WERI-Rb-1 (cell line): ENCODE measurements at regions not wholly inside any gene's neighbourhood (a gene's known extent, or its start where the extent isn't known, plus 50 kb on each side); places are given as distances from the start of the nearest gene placed in this dataset.

Source experiments
- DNase-seq: peaks from one replicate; pipeline ENCODE4 v3.0.0-alpha.2; 2020
- H3K27ac ChIP-seq: fragments of 250-450 bp; sonication (Bioruptor Pico); 2 replicates; pipeline ENCODE4 v1.5.1; 2020; ENCODE audit warnings: mild to moderate bottlenecking, moderate library complexity
- H3K27me3 ChIP-seq: fragments of 250-450 bp; sonication (Bioruptor Pico); 2 replicates; pipeline ENCODE4 v1.5.1; 2021; ENCODE audit warnings: mild to moderate bottlenecking, low read depth, moderate library complexity; ENCODE audit not compliant: insufficient read depth, severe bottlenecking
- H3K36me3 ChIP-seq: fragments of 250-450 bp; sonication (Bioruptor Pico); 2 replicates; pipeline ENCODE4 v1.5.1; 2020; ENCODE audit warnings: mild to moderate bottlenecking, moderate library complexity
- H3K4me3 ChIP-seq: 2 replicates; pipeline ENCODE4 v1.5.1; 2011; ENCODE audit warnings: low read depth, mild to moderate bottlenecking, control low read depth, low read length
- H3K9me3 ChIP-seq: fragments of 250-450 bp; sonication (Bioruptor Pico); 2 replicates; pipeline ENCODE4 v1.5.1; 2021; ENCODE audit warnings: mild to moderate bottlenecking, moderate library complexity; ENCODE audit not compliant: severe bottlenecking
- TF ChIP-seq, protein P1 (sequence below): IDR thresholded peaks from 2 replicates; pipeline ENCODE4 v1.5.1; 2011; ENCODE audit warnings: low read depth, mild to moderate bottlenecking, control low read depth, inconsistent platforms, low read length

DNA sequence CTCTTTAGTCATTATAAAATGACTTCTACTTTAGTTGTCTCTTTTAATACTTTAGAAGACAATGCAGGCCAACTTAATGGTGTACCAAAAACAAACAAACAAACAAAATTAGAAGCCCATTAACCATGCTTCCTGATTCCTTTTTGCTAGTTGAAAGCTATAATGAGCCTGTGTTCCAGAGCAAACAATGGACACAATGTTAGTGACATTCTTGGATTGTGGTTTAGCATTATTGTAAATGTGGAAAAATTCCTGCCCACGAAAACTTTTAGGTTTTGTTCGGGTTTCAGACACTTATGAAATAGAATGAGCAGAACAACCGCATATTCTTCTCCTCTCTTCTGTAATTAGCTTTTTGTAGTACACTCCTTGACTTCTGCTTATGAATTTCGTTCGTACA, 1682.7 kb upstream of the PCDH7 start:
- no peak for DNase-seq
- no peaks in the 10 kb centered on the region for H3K27me3 ChIP-seq
- TF ChIP-seq, protein P1, sequence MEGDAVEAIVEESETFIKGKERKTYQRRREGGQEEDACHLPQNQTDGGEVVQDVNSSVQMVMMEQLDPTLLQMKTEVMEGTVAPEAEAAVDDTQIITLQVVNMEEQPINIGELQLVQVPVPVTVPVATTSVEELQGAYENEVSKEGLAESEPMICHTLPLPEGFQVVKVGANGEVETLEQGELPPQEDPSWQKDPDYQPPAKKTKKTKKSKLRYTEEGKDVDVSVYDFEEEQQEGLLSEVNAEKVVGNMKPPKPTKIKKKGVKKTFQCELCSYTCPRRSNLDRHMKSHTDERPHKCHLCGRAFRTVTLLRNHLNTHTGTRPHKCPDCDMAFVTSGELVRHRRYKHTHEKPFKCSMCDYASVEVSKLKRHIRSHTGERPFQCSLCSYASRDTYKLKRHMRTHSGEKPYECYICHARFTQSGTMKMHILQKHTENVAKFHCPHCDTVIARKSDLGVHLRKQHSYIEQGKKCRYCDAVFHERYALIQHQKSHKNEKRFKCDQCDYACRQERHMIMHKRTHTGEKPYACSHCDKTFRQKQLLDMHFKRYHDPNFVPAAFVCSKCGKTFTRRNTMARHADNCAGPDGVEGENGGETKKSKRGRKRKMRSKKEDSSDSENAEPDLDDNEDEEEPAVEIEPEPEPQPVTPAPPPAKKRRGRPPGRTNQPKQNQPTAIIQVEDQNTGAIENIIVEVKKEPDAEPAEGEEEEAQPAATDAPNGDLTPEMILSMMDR: no peak
- H3K9me3 ChIP-seq: peaks cover 5% of the 10 kb centered on the region
- H3K4me3 ChIP-seq: no peak overlapping the region
- H3K27ac ChIP-seq: no peak overlapping the region
- H3K36me3 ChIP-seq: no peaks in the 10 kb centered on the region

DNA sequence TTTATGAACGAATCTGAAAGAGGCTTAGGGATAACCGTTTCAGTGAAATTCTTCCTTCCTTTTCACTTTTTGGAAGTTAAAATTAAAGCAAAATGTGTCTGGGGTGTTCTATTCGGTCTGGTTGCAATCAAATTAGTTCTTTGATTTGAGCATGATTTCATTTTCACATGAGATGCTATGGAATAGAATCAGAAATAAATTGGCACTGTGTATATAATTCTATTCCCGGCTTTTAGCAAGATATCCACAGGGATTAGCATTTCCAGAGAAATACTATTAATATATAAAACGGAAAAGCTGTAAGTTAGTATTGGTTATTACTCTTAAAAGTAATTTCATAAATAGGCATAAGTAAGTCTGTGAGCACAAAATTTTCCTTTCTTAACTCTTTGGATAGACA, 1676.8 kb upstream of the PCDH7 start:
- DNase-seq: no peak
- Histone ChIP-seq H3K27me3 (no peaks in the 10 kb centered on the region), H3K36me3 (no peaks in the 10 kb centered on the region), H3K9me3 (no peaks in the 10 kb centered on the region), H3K4me3 (no peak overlapping the region), H3K27ac (no peak overlapping the region)
- TF ChIP-seq, protein P1: no peak

DNA sequence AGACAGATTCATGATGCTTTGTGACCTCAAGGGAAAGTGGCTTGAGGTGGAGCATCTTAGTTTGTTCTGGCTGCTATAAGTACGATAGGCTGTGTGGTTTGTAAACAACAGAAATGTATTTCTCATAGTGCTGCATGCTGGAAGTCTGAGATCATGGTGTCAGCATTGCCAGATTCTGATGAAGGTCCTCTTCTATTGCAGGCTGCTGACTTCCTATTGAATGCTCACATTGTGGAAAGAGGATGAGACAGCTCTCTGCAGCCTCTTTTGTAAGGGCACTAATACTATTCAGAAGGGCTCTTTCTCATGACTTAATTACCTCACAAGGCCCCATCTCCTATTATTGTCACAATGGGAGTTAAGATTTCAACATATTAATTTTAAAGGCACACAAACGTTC, 1674.0 kb upstream of the PCDH7 start:
- no peak for DNase-seq
- no peaks in the 10 kb centered on the region for H3K9me3 ChIP-seq
- H3K36me3 ChIP-seq: no peaks in the 10 kb centered on the region
- no peak overlapping the region for H3K4me3 ChIP-seq
- TF ChIP-seq, protein P1: no peak
- H3K27me3 ChIP-seq: no peaks in the 10 kb centered on the region
- H3K27ac ChIP-seq: no peak overlapping the region

DNA sequence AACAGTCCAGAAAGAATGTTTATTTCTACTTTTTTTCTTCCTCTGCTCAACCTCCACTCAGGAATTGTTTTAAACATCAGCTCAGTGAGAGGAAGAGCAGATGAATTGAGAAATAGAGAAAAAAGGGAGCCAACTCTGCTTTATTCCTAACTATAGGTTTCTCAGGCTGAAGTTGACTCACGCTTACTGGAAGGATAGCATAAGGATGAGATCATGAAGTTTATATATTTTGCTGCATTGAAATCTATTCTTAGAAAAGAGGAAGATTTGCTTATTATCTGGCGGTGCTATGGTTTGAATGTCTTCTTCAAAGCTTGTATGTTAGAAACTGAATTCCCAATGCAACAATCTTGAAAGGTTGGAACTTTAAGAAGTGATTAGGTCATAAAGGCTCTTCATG, 1673.4 kb upstream of the PCDH7 start:
- Histone ChIP-seq H3K9me3 (no peaks in the 10 kb centered on the region), H3K36me3 (no peaks in the 10 kb centered on the region), H3K27me3 (no peaks in the 10 kb centered on the region), H3K4me3 (no peak overlapping the region), H3K27ac (no peak overlapping the region)
- DNase-seq: no peak
- TF ChIP-seq, protein P1: no peak

DNA sequence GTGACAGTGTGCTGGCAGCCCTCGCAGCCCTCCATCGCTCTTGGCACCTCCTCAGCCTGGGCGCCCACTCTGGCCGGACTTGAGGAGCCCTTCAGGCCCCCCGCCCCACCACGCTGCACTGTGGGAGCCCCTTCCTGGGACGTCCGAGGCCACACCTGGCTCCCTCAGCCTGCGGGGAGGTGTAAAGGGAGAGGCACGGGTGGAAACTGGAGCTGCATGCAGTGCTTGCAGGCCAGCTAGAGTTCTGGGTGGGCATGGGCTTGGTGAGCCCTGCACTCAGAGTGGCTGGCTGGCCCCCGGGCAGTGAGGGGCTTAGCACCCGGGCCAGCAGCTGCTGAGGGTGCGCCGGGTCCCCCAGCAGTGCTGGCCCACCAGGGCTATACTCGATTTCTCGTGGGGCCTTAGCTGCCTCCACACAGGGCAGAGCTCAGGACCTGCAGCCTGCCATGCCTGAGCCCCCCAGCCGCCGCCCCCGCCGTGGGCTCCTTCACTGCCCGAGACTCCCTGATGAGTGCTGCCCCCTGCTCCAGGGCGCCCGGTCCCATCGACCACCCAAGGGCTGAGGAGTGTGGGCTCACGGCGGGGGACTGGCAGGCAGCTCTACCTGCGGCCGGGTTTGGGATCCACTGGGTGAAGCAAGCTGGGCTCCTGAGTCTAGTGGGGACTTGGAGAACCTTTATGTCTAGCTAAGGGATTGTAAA, 1672.7 kb upstream of the PCDH7 start:
- TF ChIP-seq, protein P1: no peak
- no peak for DNase-seq
- H3K27ac ChIP-seq: no peak overlapping the region
- no peaks in the 10 kb centered on the region for H3K9me3 ChIP-seq
- H3K27me3 ChIP-seq: no peaks in the 10 kb centered on the region
- H3K4me3 ChIP-seq: no peak overlapping the region
- H3K36me3 ChIP-seq: no peaks in the 10 kb centered on the region

DNA sequence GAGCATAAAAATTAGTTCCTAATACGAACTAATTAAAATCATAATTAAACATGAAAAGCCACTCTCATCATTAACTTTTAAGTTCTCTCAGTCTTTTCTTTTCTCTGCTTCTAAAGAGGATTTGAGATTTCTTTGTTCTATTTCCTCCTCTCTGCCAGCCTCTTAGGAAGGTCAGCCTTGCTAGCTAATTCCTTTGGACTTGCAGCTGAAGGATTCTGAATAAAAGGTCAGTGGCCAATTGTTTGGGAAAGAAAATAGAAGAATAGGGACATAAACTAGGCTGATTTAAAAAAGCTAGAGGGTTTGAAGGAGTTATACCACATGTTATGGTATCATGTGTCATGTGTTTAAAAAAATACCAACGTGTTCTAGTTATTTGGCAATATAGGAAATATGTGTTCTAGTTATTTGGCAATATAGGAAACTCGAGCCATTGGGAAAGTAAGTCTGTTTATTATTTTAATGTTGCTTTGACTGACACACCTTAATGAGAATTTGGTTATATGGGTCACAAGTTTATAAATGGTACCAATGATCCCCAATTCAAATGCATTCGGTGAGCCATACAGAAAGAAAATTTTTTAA, 1668.7 kb upstream of the PCDH7 start:
- H3K4me3 ChIP-seq: no peak overlapping the region
- no peak for DNase-seq
- no peaks in the 10 kb centered on the region for H3K36me3 ChIP-seq
- H3K9me3 ChIP-seq: no peaks in the 10 kb centered on the region
- H3K27me3 ChIP-seq: no peaks in the 10 kb centered on the region
- TF ChIP-seq, protein P1: no peak
- no peak overlapping the region for H3K27ac ChIP-seq
